Endothelial cell of umbilical vein (primary cell): ENCODE measurements at regions not wholly inside any gene's neighbourhood (a gene's known extent, or its start where the extent isn't known, plus 50 kb on each side); places are given as distances from the start of the nearest gene placed in this dataset.
A peak's percentile ranks its signal among the peaks of the same experiment; 100 is the strongest.

Experiments used
- BruUV-seq: library from RNA; stranded (reverse); fragments of 400-500 nt; replicated peaks from 2 replicates; lab custom pipeline; 2021; lab: Mats Ljungman, UMichigan
- CTCF ChIA-PET: fragments of 300-600, 350-600 bp; sonication (Branson Sonifier 250); formaldehyde crosslinking; loops from one replicate; lab custom pipeline; 2021; ENCODE audit warnings: antibody characterized with exemption, inconsistent platforms; lab: Charles Lee
- POLR2A ChIA-PET: fragments of 300-600, 350-600 bp; sonication (Branson Sonifier 250); formaldehyde crosslinking; loops from one replicate; lab custom pipeline; 2021; ENCODE audit warnings: antibody characterized with exemption, inconsistent platforms; lab: Charles Lee
- DNase-seq: peaks from one replicate; pipeline ENCODE4 v3.0.0-alpha.2; 2011; ENCODE audit warnings: low read depth, low spot score
- FAIRE-seq: peaks from 2 replicates; lab custom pipeline; 2011; peaks lifted over from hg19 to GRCh38; lab: Jason Lieb, UNC
- H2AFZ ChIP-seq: 2 replicates; pipeline ENCODE4 v1.6.0; 2012; ENCODE audit warnings: low read depth, low read length, control low read depth, inconsistent platforms
- H3K27ac ChIP-seq: 2 replicates; pipeline ENCODE4 v1.5.1; 2011; ENCODE audit warnings: low read depth, mild to moderate bottlenecking, control low read depth, low read length, moderate library complexity; ENCODE audit not compliant: insufficient read depth
- H3K27me3 ChIP-seq, 2 experiments: 2 replicates each; pipeline versions ENCODE4 v1.6.0 to v1.6.1; 2011; ENCODE audit warnings: low read length in 2 of 2, mixed read lengths in 1 of 2; ENCODE audit not compliant: control insufficient read depth in 2 of 2, insufficient read depth in 2 of 2
- H3K36me3 ChIP-seq, 2 experiments: 2 replicates in 1 of 2; 3 replicates in 1 of 2; pipeline ENCODE4 v1.5.1; 2011; ENCODE audit warnings: low read length in 2 of 2, mild to moderate bottlenecking in 1 of 2, moderate library complexity in 1 of 2; ENCODE audit not compliant: control insufficient read depth in 2 of 2, insufficient read depth in 2 of 2; ENCODE audit errors: extremely low read depth in 1 of 2
- H3K4me1 ChIP-seq: 3 replicates; pipeline ENCODE4 v1.5.1; 2011; ENCODE audit warnings: mild to moderate bottlenecking, low read length; ENCODE audit not compliant: control insufficient read depth, insufficient read depth; ENCODE audit errors: extremely low read depth
- H3K4me2 ChIP-seq: 2 replicates; pipeline ENCODE4 v1.6.1; 2011; ENCODE audit warnings: low read length, control low read depth, mixed read lengths; ENCODE audit not compliant: insufficient read depth
- H3K4me3 ChIP-seq, 3 experiments: fragments of 200-600 bp in 1 of 3; sonication (generic), shearing (Covaris generic) in 1 of 3; replicated peaks in 1 of 3; 2 replicates each; pipeline ENCODE4 v1.5.1; 2011 to 2016; ENCODE audit warnings: control low read depth in 3 of 3, low read length in 3 of 3, mild to moderate bottlenecking in 2 of 3, inconsistent platforms in 1 of 3, low read depth in 1 of 3, moderate library complexity in 1 of 3; ENCODE audit not compliant: insufficient read depth in 1 of 3
- H3K79me2 ChIP-seq: 2 replicates; pipeline ENCODE4 v1.6.0; 2012; ENCODE audit warnings: low read length, inconsistent platforms; ENCODE audit not compliant: control insufficient read depth, insufficient read depth
- H3K9ac ChIP-seq: replicated peaks from 2 replicates; pipeline ENCODE3; 2011; ENCODE audit warnings: low read length, control low read depth; ENCODE audit not compliant: insufficient read depth; ENCODE audit errors: extremely low read depth
- H3K9me1 ChIP-seq: replicated peaks from 3 replicates; pipeline ENCODE4 v1.6.0; 2011; ENCODE audit warnings: mild to moderate bottlenecking, low read length; ENCODE audit not compliant: control insufficient read depth, insufficient read depth; ENCODE audit errors: extremely low read depth
- H3K9me3 ChIP-seq: replicated peaks from 2 replicates; pipeline ENCODE4 v1.5.1; 2012; ENCODE audit warnings: low read length, inconsistent platforms; ENCODE audit not compliant: control insufficient read depth, insufficient read depth
- H4K20me1 ChIP-seq: replicated peaks from 2 replicates; pipeline ENCODE3; 2011; ENCODE audit warnings: mild to moderate bottlenecking, low read length; ENCODE audit not compliant: control insufficient read depth, insufficient read depth; ENCODE audit errors: extremely low read depth
- EZH2 ChIP-seq: IDR thresholded peaks from 2 replicates; pipeline ENCODE4 v1.6.1; 2012; ENCODE audit warnings: borderline replicate concordance, low read depth, mild to moderate bottlenecking, moderate library complexity, low read length, inconsistent platforms; ENCODE audit not compliant: severe bottlenecking
- FOS ChIP-seq: IDR thresholded peaks from 2 replicates; pipeline ENCODE4 v1.6.1; 2011; ENCODE audit warnings: mild to moderate bottlenecking, low read length, moderate library complexity, borderline replicate concordance; ENCODE audit not compliant: insufficient read depth
- GATA2 ChIP-seq: IDR thresholded peaks from 2 replicates; pipeline ENCODE4 v1.7.0; 2011; ENCODE audit warnings: low read depth, mild to moderate bottlenecking, moderate library complexity, mixed read lengths, low read length; ENCODE audit not compliant: insufficient read length, insufficient read depth
- JUN ChIP-seq: IDR thresholded peaks from 2 replicates; pipeline ENCODE4 v1.6.1; 2011; ENCODE audit warnings: borderline replicate concordance, low read depth; ENCODE audit not compliant: insufficient read length, insufficient read depth
- MYC ChIP-seq: IDR thresholded peaks from one replicate; pipeline ENCODE4 v1.6.1; 2011; ENCODE audit warnings: mild to moderate bottlenecking, low read depth, low read length
- POLR2A ChIP-seq: IDR thresholded peaks from 2 replicates; pipeline ENCODE4 v1.6.1; 2012; ENCODE audit warnings: low read depth, mild to moderate bottlenecking, control low read depth, low read length
- POLR2AphosphoS5 ChIP-seq: IDR thresholded peaks from 2 replicates; pipeline ENCODE4 v1.6.1; 2012; ENCODE audit warnings: low read depth, mild to moderate bottlenecking, control low read depth, low read length, moderate library complexity; ENCODE audit not compliant: insufficient read depth
- dilution Hi-C: fragments of 300-500 bp; cut with MboI; formaldehyde crosslinking; loops from one replicate; pipeline ENCODE4 v1.15.0; 2019; ENCODE audit warnings: low sequenced_read_pairs; ENCODE audit not compliant: extremely low pct_ligation_motif_present
- intact Hi-C: fragments of 100-400 bp; cut with micrococcal nuclease; formaldehyde crosslinking; loops from one replicate; pipeline ENCODE4 v1.10.0; 2022
- TF ChIP-seq, protein P1 (sequence below): IDR thresholded peaks from 2 replicates; pipeline ENCODE4 v1.6.1; 2011; ENCODE audit not compliant: insufficient read depth, insufficient read length
- TF ChIP-seq, protein P2 (sequence below), 2 donors: IDR thresholded peaks; 1 replicate in 1 of 2; 2 replicates in 1 of 2; pipeline ENCODE4 v1.5.1; 2011; ENCODE audit warnings: low read length in 2 of 2, mild to moderate bottlenecking in 2 of 2, moderate library complexity in 2 of 2, control low read depth in 1 of 2, inconsistent platforms in 1 of 2, low read depth in 1 of 2; ENCODE audit not compliant: insufficient read depth in 1 of 2; ENCODE audit errors: extremely low read depth in 1 of 2

DNA sequence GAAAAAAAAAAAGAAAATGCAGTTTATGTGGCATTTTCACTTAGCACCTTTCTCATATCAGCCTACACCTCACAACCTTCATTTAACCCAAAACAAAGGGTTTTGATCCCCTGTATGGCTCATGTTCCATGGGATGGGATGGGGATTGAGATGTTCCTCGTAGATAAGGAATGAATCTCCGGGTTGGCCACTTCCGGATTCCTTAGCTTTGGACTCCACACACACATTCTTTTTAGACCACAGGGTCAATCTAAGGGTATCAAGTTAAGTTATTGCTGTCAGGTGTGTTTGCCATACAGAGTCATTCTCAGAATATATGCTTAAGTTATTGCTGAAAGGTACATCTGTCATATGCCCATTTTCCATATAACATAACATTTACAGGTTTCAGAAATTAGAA is 301.4 kb upstream of the TGFBR2 start:
- H3K9ac ChIP-seq = no peak overlapping the region
- no peaks in the 10 kb centered on the region for H3K9me3 ChIP-seq
- FAIRE-seq (no peak), DNase-seq (no peak)
- ChIA-PET POLR2A (no interaction called here), CTCF (no interaction called here)
- no peaks in the 10 kb centered on the region for H3K79me2 ChIP-seq
- TF ChIP-seq, protein P1, sequence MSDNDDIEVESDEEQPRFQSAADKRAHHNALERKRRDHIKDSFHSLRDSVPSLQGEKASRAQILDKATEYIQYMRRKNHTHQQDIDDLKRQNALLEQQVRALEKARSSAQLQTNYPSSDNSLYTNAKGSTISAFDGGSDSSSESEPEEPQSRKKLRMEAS = no peak
- no peaks in the 10 kb centered on the region for H3K36me3 ChIP-seq
- dilution Hi-C loops = no loop called here
- H4K20me1 ChIP-seq = no peaks in the 10 kb centered on the region
- H3K9me1 ChIP-seq = no peaks in the 10 kb centered on the region
- H2AFZ ChIP-seq = no peak overlapping the region
- H3K27me3 ChIP-seq = no peaks in the 10 kb centered on the region
- H3K4me2 ChIP-seq = no peak overlapping the region
- intact Hi-C loops = no loop called here
- H3K27ac ChIP-seq = no peak overlapping the region
- TSS peak; percentile 3 for BruUV-seq
- H3K4me3 ChIP-seq = no peak overlapping the region
- H3K4me1 ChIP-seq = peaks cover 3% of the 10 kb centered on the region

DNA sequence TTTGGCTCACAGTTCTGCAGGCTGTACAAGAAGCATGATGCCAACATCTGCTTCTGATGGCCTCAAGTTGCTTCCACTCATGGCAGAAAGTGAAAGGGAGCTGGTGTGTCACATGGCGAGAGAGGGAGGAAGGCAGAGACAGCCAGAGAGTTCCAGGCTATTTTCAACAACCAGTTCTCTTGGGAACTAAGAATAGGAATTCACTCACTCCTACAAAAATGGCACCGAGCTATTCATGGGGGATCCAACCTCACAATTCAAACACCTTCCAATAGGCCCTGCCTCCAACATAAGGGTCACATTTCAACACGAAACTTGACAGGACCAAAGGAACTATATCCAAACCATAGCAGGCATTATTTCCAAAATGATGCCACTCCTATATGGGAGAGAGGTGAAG is 299.5 kb upstream of the TGFBR2 start:
- ChIA-PET POLR2A (no interaction called here), CTCF (interaction anchor here (1.1 kb wide), 1 partner anchor 13 kb away, joined by 4 read pairs; no protein-coding TSS in a partner anchor)
- Histone ChIP-seq H2AFZ (no peak overlapping the region), H3K4me2 (no peak overlapping the region), H3K9me1 (no peaks in the 10 kb centered on the region), H3K36me3 (no peaks in the 10 kb centered on the region), H3K27me3 (no peaks in the 10 kb centered on the region), H3K4me3 (no peak overlapping the region), H3K9ac (no peak overlapping the region), H3K4me1 (no peaks in the 10 kb centered on the region), H4K20me1 (no peaks in the 10 kb centered on the region), H3K79me2 (no peaks in the 10 kb centered on the region), H3K9me3 (no peaks in the 10 kb centered on the region), H3K27ac (no peak overlapping the region)
- FAIRE-seq (no peak), DNase-seq (no peak)
- dilution Hi-C loops (no loop called here), intact Hi-C loops (no loop called here)
- no peak for TF ChIP-seq MYC
- TF ChIP-seq POLR2AphosphoS5 = no peak
- no peak for TF ChIP-seq JUN
- no peak for TF ChIP-seq GATA2
- TF ChIP-seq, protein P2, sequence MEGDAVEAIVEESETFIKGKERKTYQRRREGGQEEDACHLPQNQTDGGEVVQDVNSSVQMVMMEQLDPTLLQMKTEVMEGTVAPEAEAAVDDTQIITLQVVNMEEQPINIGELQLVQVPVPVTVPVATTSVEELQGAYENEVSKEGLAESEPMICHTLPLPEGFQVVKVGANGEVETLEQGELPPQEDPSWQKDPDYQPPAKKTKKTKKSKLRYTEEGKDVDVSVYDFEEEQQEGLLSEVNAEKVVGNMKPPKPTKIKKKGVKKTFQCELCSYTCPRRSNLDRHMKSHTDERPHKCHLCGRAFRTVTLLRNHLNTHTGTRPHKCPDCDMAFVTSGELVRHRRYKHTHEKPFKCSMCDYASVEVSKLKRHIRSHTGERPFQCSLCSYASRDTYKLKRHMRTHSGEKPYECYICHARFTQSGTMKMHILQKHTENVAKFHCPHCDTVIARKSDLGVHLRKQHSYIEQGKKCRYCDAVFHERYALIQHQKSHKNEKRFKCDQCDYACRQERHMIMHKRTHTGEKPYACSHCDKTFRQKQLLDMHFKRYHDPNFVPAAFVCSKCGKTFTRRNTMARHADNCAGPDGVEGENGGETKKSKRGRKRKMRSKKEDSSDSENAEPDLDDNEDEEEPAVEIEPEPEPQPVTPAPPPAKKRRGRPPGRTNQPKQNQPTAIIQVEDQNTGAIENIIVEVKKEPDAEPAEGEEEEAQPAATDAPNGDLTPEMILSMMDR (IDR thresholded peaks at IDR 0.05; ENCODE audit: extremely low read depth in 1 of 2, insufficient read depth in 1 of 2, low read depth in 1 of 2, low read length in 2 of 2) = no peak
- TF ChIP-seq FOS = no peak
- TF ChIP-seq, protein P1 = no peak
- no peak for TF ChIP-seq POLR2A
- TF ChIP-seq EZH2 = no peak
- BruUV-seq = no TSS peak
